Activated naive CD4-positive, alpha-beta T cell treated with anti-CD3 and anti-CD28 coated beads, Interleukin-2, amount 50 U/mL, for 16 hours (primary cell): ENCODE measurements at regions not wholly inside any gene's neighbourhood (a gene's known extent, or its start where the extent isn't known, plus 50 kb on each side); places are given as distances from the start of the nearest gene placed in this dataset.

Experiments used
- DNase-seq: peaks from one replicate; pipeline ENCODE4 v3.0.0-alpha.2; 2020

DNA sequence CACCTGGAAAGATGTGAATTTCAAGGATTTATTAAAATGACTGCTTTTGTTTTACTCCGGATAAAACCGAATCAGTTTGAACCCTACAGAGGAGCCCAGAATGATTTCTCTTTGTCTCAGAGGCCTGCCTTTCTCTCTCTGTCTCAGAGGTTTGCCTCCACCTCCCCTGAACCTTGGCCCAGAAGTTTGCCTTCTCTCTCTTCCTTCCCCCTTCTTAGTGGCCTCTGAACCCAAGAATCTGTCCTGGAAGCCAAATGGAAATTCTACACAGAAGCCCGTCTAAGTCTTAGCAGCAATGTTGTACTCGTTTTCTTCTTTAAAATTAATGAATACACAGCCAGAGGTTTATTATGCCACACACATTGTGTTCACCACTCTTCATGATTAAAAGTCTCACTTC is 200.7 kb downstream of the SOCS6 start:
- no peak for DNase-seq

DNA sequence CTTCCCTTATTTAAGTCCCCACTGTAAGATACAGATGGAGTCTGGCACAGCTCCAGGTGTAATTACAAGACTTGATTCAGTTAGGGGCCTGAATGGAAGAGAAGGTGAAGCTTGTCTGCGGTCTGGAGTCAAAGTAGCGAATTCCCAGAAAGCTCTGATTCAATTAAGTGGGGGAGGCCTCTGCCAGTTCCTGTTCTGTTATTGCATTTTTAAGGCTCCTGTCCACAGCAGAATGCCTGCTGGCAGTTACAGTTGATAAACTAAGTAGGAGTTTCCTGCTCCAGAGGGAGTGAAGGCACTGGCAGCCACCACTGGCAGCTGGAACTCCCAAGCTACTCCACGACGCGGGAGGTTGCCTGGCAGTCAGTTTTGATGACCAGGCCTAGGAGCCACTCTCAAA is 181.1 kb downstream of the SOCS6 start:
- no peak for DNase-seq

DNA sequence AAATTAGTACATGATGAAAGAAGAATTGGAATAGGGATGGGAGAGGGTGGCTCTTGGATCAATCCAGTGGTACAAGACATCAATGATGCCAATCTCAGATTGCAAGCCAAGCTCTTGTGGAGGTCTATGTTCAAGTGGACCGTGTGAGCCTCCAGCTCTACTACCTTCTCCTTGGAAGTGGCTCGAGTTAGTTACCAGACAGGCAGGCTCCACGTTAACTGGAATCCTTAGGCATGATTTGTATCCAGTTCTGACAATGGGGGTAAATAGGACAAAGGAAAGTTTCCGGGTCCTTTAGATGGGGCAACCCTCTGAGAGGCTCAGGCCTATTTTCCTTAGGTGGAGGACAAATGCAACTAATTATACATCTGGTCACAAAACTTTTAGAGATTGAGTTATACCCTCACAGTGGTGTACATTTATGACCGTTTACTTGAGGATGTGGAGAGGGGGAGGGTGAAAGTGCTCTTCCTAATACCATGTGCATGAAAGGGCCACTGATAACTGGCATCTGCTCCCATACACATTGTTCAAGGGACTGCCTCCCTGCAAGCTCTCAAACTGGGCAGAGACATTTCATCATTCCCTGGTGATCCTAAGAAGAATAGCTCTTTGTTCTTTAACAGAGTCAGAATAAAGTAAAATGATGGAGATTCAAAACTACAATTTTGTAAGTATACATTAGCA is 180.2 kb downstream of the SOCS6 start:
- DNase-seq, result no peak

DNA sequence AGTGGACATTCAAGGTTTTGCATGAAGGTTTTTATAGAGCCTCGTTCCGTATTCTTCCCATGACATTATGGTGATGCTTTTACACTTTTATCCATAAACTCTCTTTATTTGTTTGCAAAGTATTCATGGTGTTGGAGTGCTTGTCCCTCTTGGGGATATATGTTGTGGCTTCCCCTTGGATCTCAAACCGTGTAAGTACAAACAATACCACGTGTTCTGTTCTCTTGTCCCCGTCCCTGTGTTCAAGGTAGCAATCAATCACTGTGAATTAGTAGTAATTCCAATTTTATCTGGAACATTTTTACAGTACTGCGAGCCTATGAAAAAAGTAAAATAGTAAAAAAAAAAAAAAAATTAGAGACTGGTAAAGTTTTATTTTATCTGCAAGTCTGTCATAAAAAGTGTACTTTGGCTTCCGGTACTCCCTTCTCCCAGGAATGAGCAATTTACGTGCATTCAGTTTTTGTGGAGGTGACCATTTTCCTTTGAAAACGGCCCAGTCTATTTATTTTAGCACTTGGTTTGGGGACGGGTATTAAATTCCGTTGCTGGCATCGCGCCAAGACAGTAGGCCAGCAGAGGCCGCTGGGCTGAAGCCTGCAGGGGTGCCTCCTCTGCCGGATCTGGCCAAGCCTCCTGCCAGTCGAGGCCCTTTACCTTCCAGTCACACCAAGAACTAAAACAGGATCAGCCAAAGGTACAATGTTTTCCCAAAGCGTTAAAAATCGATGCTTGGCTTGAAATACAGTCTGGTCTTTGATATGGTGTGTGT is 175.7 kb downstream of the SOCS6 start:
- DNase-seq, result peak; percentile 18

DNA sequence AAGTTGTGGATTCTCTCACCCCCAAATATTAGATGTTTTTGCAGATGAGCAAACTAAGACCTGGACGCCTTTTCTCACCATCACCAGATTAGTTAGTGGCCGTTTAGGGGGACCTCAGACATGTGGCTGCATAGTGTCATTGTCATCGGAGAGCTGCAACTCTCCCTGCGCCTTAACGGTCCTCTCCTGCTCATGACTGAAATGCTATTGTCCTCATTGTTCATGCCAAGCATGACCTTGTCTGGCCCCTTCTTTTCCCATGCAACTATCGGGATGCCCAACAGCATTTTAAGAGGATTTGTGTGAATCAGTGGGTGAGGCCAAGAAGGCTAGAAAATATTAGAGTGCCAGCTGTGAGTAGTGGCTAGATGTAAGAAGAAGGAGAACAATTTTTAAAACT is 174.2 kb downstream of the SOCS6 start:
- no peak for DNase-seq

DNA sequence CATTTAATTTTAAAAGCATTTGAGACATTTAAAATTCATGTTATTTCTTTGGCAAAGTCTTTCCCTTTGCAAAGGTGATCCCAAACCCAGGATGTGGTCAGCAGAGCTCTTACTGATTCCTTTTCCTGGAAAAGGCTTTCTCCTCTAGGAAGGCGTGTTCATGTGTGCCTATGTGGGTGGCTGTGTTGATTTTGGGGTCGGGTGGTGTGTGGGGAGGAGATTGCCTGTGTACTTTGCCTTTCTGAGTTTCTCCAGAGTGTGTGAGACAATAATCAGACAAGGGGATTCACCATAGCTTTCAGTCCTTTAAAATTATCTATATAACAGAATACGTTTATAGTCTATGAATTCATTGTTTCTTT is 173.2 kb downstream of the SOCS6 start:
- no peak for DNase-seq

DNA sequence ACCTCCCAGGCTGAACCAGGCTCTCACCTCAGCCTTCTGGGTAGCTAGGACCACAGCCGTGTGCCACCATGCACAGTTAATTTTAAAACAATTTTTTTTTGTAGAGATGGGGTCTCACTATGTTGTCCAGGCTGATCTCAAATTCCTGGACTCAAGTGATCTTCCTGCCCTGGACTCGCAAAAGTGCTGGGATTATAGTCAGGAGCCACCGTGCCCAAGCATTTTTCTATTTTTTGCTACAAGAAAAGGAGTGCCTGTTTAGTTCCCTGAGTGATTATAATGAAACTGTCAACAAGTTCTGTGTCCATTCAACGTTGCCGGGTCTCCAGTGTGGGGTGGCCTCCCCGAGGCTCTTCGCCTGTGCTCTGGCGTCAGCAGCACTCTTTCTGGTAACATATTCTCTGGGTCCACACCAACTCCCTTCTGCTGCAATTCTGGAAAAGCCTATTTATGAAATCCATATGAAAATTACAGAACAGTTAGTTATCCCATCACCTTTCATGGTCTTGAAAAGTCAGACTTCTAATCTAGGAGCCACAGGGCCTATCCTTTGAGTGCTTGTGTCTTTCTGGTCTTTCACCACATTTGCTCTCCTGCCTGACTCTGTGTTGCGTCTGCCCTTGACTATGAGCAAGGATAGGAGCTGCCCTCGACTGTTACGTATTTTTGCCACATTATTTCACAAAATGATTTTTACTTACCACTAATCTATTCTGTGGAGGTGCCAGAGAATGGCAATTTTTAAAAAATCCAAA is 172.7 kb downstream of the SOCS6 start:
- DNase-seq, result no peak

DNA sequence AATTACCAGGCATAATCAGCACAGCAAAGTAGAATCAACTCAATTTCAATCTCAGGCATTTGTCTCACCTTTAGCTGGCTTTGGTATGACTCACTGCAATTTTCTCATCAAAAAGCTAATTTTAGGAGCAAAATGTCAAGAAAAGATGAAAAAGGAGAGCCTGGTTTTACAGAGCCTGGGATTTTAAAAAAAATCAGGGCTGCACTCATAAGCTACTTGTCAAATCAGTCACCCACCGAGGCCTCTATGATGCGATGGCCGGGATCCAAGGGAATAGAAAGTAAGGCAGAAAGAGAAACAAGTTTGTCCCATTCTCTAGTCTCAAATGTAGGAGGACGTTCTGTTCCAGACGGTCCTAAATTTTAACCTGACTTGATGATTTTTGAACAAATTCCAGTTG is 170.9 kb downstream of the SOCS6 start:
- no peak for DNase-seq

DNA sequence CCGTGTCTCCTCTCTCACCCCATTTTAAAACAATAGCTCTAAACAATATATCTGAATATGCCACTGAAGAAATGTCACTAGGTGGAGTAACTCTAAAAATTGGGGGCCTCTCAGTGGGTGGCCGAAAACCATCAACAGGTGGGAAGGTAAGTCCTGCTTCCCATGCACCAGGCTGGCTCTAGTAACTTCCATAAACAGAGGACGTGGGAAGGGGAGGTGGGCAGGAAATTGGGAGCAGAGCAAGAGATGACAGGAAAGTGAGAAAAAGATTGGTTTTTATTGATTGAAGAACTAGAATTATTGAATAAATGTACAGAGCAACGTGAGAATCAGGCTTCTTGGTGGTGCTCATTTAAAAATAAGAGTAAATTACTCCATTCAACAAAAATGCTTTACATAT is 170.4 kb downstream of the SOCS6 start:
- DNase-seq, result no peak

DNA sequence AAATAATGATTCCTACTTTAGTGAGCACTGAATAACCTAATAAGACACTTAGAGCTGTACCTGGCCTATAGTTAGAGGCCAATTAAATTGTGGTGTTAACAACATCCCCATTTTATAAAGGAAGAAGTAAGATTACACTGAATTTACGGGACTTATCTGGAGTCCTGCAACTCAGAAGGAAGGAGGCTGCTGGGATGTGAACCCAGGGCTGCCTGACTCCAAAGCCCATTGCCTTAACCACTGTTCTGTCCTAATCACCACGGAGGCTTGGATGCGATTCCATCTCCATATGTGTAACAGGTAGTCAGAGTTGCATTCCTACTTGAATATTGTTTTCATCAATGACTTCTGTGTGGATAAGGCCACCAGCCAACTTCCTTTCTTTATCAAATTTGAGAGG is 168.9 kb downstream of the SOCS6 start:
- DNase-seq, result no peak

DNA sequence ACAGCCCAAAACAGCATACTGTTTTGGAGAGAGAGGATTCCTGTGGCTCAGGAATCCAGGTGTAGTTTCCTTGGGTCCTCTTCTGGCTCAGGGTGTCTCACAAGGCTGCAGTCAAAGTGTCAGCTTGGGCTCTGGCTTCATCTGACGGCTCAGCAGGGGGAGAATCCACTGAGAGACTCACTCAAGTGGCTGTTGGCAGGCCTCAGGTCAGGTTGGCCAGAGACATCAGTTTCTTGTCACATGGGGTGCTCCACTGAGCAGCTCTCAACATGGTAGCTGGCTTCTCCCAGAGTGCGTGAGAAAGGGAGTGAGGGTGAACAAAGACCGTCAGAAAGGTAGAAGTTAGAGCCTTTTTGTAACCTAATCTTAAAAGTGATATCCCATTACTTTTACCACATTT is 168.4 kb downstream of the SOCS6 start:
- DNase-seq, result no peak

DNA sequence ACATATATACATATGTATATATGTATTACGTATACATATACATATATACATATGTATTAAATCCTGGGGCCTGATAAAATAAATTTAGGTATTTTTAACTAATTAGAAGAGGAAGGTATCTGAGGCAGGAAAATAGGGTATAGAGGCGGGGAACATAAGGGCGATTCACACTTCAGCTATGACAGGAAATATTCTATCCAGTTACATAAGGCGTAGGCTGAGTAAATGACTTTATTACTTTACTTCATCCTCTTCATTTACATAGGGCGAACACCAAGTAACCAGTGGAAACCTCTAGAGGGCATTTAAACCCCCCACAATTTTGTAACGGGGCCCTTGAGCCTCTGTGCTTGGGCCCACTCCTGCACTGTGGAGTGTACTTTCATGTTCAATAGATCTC is 167.5 kb downstream of the SOCS6 start:
- no peak for DNase-seq

DNA sequence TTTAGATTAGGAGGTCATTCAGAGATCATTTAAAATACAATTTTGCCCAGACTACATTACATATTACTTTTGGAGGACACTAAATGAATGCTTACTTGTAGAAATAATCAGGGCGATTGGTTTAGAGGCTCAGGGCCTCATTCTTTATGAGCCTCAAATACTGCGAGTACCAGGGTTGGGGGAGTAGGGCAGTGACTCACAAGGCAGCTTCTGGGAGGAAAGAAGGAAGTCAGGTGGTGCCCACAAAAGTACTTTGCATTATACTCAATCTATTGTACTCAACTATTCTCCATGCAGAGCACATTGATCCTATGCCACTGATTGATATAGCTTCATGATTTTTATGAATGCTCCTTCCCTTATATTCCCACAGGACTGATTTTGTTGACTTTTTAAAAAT is 166.9 kb downstream of the SOCS6 start:
- DNase-seq, result no peak

DNA sequence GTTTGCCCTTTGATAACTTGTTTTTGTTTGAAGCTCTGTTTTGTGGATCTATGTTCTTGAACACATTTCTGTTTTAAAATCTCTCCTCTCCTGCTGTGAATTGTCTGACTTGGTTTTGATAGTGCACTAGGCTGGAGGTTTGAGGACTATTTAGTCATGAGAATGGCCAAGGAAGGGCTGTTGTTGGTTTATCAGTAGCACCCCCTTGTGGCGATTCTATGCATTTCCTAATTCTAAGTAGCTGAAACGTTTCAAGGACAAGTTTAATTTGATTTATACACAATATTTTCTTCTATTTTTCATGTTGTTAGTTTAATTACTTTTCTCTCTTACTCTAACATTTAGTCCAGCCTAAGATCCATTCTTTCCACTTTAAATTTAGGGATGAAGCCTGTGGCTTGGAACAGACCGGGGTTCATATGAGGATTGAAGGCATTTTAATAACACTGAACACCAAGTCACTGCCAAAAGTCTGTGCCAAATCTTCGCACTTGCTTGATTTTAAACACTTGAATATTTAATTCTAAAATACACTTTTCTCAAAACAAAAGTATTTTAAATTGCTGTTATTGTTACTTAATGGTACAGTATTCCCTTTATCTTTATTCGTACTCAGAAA is 166.0 kb downstream of the SOCS6 start:
- no peak for DNase-seq

DNA sequence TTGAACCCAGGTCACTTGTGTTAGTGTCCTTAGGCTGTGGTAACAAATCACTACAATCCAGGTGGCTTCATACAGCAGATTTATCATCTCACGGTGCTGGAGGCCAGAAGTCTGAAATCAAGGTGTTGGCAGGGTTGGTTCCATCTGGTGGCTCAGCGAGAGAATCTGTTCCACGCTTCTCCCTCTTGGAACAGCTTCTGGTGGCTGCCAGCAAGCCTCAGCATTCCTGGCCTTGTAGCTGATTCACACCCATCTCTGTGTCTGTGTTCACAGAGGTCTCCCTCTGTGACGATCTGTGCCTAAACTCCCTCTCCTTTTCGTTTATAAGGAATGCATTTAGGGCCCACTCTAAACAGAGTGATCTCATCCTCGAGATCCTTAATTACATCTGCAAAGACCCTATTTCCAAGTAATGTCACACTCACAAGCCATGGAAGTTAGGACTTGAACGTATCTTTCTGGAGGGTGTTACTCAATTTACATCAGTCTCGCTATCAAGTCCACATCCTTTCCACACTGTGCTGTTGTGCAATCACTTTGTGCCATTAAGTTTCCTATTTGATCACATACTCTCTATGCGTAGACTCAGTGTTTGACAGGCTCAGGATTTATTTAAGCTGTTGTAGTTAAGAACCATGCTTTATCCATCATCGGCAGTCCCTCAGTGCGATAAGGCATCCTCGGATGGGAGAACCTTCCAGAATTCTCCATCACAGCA is 164.4 kb downstream of the SOCS6 start:
- DNase-seq, result no peak

DNA sequence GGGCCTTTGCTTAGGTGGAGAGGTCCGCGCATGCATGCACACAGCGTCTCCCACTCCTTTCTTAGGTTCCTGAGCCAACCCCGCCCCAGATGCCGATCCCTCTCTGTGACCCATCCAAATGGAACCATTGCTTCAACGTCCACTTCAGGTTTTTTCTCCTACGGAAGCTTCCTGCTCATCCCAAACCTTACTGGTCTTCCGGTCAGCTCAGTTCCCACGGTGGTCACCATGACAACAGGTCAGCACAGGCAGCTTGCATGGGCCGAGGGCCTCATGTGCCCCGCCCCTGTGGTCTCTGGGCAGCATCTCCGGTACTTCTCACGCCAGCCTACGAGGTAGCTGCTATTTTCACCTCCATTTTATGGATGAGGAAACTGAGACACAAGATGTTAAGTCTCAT is 163.7 kb downstream of the SOCS6 start:
- DNase-seq, result no peak

DNA sequence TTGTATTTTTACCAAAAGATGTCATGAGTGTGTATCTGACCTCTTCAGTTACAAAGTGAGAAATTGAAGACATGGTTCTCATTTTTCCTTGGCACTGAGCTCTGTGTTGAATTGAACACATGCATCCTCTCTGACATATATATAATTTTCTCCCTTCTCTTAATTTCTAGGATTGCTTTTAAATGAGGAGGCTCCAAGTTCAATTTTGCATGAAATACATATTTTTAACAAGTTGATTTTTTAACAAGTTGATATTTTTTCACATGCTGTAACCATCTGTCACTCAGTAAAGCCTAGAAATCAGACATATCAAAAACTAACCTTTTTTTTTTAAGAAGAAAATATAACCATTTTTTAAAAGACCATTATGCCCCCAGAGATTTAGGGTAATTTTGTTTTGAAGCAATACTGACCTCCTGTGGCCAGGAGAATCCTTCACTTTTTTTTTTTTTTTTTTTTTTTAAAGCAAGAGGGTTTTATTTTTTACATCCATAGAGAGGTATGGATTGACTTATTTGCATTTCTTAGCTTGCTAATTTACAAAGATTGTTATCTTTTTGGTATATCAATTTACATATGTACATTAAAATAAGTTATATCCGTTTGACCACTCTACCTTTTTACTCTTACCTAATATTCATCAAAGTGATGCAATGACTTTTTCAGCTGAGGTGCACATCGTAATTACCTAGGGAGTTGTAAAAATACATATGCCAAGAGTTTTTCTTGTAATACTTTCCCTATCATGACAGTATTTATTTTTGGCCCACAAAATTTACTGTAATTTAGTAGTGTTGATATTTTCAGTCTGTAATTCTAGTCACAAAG is 161.8 kb downstream of the SOCS6 start:
- DNase-seq, result no peak

DNA sequence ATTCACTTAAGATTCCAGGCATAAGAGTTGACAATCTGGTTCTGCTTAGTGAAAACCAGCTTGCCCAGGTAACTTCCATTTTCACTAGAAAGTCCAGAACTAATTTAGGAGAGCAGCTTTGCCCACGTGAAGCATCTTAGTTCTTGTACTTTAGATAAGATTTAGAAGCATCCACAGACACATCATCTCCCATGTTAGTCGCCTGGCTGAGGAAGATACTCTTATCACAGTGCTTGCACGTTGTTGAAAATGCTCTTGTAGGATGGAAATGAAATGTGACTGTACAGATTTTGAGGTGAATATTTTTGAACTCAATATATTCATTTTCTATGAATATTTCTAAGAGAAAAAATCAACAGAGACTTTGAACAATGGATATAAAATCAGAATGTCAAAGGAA is 159.7 kb downstream of the SOCS6 start:
- no peak for DNase-seq

DNA sequence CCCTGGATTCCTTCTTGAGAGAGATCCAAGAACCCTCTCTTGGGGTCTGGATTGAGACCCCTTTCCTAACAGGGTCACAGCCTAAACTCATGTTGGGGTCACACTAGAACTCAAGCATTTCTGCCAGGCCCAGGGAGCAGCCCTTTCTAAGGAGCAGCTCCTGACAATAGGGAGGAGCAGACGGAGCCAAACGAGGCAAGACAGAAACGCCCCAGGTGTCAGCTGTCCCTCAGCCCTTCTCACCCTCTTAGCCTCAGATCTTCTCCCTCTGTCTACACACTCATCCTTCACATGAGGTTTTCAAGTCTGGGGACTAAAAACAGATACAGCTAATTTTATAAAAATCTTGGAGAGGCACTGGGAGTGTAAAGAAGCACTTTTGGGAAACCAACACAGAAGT is 157.2 kb downstream of the SOCS6 start:
- no peak for DNase-seq

DNA sequence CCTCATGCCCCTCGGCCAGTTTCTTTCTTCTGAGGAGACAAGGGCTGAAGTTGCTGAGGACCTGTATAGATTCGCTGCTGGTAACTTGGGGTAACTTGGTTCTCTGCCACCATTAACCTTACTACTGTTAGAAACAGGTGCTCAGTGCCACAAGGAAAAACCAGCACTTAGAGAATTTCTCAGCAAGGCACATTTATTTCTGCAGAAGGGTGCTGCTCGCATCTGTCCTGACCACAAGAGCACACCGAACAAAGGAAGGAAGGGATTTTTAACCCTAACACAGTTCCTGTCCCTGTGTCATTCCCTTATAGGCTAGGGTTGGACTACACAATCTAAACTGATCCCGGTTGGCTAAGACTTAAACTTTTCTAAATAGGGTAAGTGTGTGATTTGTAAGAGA is 154.1 kb downstream of the SOCS6 start:
- no peak for DNase-seq

DNA sequence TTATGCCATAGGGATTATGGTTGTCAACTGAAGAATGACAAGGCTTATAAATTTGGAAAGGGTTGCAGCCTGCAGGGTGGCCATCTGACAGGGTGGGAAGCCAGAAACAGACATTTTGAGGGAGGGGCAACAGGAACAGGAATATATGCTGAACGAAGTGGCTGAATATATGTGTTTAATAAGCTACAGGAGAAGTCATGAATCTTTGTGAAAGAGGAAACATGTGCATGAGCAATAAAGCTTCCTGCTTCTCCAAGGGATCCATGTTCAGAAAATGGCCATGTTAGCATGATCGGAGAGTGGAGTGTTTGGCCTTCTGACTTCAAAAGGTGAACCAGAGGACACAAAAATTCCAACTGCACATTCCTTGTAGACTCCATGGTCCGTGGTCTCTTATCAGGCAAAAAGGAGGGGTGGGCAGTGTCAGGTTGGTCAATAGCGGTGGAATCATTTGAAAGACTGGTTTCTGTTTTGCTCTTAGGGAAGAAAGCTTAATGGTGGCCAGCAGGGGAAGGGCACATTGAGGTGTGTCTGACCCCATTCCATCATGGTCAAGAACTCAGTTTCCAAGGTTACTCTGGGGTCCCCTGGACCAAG is 144.1 kb downstream of the SOCS6 start:
- no peak for DNase-seq

DNA sequence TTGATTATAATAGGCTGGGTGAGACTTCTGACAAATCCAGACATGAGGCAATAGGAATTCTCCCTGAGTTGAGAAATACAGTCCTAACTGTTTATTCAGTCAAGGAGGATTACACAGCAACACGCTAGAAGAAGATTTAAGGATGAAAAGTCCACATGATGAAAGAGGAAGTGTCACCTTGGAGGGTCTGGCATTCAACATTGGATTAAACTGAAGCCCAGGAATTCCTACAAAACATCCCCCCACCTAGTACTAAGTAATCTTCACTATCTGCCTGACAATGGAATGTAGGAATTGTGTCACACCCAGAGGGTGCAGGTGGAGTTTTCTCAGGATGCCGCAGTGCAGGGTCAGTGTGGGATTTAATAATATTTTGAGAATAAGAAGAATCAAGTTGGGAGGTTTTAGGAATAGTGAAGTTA is 142.4 kb downstream of the SOCS6 start:
- DNase-seq, result no peak
